ENCODE measurements at regions not wholly inside any gene's neighbourhood (a gene's known extent, or its start where the extent isn't known, plus 50 kb on each side); places are given as distances from the start of the nearest gene placed in this dataset.

DNA sequence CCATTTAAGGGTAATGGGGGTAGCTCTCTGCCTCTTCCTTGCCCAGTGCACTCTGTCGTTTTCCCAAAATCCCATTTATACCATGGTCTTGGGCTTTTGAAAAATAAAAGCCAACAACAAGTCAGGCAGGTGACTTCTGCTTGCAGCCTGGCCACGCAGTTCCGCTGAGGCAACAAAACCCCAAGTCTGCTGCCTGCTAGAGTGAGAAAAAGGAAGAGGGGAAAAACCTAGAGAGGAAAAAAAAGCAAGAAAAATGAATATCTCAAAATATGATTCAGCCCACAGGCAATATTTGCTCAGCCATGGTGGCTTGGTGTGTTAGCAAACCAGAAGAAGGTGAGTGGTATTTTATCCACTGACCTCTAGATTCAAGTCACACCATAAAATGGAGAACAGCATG, 148.2 kb upstream of the FSTL4 start:
- no peak for DNase-seq

DNA sequence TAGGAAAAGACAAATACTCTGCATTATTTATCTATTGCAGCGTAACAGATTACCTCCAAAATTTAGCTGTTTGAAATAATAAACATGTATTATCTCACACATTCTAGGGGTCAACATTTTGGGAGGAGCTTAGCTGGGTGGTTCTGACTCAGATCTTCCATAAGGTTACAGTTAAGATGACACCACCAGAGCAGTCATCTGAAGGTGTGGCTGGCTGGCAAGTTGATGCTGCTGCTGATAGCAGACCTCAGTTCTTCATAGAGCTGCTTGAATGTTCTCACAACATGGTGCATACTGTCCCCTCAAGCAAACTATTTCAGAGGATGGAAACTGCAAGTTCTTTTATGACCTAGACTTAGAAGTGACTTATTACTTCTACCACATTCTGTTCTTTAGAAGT, 146.3 kb upstream of the FSTL4 start:
- no peak for DNase-seq

DNA sequence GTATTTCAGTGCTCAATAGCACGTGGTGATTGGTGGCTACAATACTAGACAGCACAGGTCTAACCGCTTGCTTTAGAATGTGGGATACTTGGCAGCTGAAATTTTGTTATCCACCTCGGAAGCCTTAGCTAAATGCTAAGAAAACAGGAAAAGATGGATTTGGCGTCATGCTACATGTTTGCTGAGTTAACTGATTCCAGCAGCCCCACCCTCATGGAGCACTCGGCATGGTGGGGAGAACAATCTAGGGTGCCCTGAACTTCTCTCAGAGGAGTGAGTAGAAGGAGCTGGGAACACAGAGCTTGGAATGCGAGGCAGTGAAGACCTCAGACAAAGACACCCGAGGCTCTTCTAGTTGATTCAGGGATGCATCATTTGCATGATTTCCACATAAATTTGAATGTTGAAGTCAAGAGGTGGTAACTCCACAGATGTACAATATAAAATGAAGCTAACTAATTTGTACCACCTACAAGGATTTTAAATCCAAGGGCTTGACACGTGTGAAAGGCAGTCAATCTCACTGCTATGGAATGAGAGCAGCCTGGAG, 145.1 kb upstream of the FSTL4 start:
- DNase-seq: no peak

DNA sequence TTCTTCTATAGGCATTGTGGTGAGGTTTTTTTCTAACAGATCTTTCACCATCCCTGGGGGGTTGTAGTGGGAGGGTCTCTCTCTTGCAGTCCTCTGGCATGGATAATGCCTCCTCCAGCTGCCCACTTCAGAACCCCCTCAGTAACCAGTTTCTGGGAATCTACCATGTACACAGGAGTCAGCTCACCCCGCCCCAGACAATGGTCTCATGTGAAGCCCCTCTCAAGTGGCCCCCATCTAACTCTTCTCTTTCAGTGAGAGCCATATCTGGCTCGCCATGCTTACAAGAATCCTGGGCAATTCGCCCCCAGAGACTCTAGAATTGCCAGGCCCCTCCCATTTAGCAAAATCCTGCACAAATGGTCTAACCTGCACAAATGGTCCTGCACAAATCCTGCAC, 144.4 kb upstream of the FSTL4 start:
- no peak for DNase-seq

DNA sequence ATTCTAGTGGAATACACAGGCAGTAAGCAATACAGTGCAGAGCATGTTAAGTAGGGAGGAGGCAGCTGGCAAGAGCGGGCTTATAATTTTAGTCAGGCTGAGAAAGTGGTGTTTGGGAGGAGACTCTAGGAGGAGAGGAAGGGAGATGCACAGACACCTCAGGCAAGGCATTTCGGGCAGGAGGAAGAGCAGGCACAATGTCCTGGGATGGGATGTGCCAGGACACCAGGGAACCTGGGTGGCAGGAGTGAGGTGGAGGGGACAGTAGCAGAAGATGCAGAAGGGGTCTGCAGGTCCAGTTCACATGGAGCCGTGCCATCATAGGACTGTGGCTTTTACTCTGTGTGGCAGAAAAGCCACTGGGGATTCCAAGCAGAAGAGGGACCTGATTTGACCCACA, 143.7 kb upstream of the FSTL4 start:
- DNase-seq: no peak

DNA sequence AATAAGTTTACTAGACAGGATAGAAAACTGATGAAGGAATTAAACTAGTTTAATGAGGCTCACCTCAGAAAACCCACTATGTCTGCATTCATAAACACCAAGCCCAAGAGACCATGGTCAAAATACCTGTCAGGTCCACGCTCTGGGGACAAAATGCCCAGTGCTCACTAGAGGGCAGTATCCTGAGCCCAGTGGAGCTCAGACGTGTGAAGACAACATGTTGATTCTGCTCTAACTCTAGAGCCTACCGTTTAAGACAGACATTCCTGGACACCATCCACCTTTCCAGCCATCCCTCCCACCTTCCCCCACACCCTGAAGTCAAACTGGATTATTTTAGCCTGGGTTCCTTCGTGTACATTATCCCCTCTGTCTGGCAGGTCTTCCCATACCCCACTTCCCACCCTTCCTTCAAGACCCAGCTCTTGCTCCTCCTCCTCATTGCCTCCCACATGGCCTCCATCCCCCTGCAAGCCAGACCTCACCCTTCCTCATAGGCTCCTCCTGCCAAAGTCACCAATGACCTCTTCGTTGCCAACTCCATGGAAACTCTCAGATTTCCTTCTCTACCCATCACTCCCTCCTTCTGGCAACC, 142.3 kb upstream of the FSTL4 start:
- DNase-seq: peak; percentile 16

DNA sequence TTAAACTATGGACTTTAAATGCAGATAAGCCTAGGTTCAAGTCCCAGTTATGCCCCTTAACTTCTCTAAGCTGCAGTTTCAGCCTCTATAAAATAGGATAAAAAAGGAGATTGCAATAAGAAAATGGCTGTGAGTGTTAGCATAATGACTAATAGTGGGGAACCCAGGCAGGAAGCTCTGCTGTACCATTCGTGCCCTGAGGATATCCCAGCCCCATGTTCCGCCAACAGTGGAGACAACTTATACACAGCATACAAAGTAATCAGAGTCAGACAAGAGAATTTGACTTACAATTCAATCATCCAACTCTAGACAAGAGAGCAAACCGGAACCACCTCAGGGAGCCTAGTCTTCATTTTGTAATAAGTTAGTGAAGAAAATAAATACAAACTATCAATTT, 141.5 kb upstream of the FSTL4 start:
- DNase-seq: no peak

DNA sequence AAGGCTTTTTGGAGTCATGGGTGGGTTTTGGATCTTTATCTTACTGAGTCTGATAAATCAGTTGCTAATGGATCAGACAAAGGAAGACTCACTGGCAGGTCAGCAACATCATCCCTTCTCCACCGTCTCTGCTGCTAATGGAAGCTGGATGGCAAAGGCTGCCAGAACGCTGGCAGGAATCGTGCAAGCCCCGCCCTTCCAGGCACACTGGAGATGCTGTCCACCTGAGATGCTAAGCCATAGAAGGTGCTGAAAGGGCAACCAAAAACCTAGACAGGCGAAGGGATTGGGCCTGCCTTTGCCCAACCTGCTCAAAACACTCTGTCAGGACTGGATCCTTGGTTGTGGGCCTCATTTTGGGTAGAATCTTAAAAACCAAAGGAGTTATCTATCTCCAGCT, 139.5 kb upstream of the FSTL4 start:
- DNase-seq: no peak

DNA sequence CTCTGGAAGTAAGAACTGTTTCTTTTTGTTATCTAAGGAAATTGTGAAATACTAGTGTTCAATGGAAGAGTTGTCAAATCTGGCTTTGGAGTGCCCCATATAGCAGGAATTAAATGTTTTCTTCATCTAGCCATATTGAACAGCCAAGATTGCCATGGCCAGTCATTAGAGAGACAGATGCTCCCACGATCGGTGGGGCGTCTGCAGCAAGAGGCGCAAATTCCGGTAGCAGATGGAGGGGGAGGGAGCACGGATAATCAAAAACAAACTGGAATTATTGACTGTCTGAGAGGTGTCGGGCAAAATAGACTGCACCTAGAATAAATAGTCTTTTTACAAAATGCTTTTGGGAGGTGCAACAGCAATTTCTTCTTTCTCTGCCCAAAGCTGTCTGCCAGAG, 139.1 kb upstream of the FSTL4 start:
- DNase-seq: no peak

DNA sequence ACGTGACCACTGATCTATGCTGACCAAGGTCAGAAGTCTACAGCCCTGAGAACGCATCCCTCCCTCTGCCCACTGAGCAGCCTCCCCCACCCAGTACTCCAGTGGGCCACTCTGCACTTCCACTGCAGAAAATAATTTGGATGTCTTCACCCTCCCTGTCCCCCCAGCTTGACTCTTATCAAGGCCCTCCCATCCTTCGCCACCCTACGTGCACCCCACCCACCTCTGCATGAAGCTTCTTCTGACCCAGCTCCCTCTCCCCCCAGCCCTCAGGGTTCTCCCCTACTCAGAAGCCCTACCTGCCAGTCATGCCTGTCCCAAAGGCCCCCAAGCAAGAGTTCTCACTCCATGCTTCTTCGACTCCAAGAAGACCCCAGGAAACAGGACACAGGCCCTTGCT, 138.5 kb upstream of the FSTL4 start:
- no peak for DNase-seq

DNA sequence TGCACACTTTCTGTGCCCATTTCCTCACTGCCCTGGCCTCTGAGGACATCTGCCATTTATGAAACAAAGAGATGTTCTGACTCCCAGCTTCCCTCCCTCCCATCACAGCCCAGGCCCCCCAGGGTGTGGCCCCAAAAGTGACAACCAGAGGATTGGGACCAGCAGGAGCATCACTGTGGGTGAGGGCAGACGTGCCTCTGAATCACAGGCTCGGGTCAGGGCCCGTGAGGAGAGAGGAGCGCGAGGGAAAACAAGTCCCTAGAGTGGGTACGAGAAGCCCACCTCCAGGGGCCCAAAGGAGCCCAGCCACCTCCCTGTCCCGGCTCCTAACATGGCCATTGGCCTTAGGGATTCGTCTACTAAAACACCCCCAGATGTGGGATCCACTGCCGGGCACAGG, 138.0 kb upstream of the FSTL4 start:
- no peak for DNase-seq

DNA sequence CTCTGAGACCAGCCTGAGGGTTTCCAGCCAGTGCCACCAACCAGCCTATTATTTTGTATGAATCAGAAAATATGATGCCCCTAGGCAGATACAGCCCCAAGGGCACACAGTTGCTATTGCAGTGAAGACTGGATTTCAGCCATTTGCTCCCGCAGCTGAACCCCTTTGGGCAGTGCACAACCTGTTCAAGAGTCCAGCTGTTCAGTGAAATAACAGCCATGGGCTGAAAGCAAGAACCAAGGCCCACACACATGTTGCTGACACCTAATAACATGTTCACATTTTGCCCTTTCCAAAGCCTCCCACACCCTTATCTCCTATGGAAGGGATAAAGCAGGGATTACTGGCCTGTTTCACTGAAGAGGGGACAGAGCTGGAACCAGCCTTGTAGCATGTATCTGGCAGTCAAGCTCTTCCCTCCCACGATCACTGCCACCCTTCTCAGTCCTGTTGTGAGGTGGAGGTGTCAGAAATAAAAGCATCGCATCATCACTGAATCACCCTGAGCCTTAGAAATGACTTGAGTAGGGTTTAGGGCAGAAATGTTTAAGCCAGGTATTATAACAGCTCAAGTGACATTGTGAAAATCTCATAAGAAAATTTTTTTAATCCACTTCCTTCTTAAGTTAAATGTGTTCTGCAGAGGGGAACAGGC, 137.1 kb upstream of the FSTL4 start:
- no peak for DNase-seq

DNA sequence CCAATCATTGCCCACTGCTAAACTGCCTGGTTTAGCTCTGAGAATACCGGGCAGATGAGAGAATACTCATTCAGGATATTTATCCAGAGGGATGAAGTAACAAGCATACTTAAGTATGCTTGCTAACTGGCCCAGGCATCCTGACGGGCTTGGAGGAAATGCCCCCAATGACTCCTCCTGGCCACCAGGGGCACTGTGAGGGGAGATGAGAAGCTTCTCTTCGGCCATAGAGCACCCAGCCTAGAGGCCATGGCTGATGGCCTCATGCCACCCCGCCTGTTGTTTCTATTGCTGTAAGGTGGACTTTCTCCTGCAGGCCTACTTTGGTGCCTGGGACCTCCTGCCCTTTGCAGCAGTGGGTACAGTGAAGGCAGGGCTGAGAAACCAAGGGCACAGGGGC, 134.5 kb upstream of the FSTL4 start:
- no peak for DNase-seq

DNA sequence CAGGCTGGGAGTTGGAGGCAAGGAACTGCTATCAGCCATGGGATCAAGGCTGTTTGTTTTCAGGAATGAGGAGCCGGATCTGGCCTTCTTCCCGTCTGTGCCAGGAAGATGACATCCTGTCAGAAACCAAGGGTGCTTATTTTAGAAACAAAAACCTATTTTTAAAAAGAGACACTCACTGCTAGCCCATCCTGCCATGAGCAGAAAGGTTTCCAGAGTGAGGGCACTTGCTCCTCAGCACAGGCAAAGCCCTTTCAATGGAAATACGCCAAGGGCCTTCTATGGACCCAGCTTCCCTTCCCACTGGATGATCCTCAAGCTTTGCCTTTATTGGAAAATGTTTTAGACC, 132.6 kb upstream of the FSTL4 start:
- DNase-seq: no peak

DNA sequence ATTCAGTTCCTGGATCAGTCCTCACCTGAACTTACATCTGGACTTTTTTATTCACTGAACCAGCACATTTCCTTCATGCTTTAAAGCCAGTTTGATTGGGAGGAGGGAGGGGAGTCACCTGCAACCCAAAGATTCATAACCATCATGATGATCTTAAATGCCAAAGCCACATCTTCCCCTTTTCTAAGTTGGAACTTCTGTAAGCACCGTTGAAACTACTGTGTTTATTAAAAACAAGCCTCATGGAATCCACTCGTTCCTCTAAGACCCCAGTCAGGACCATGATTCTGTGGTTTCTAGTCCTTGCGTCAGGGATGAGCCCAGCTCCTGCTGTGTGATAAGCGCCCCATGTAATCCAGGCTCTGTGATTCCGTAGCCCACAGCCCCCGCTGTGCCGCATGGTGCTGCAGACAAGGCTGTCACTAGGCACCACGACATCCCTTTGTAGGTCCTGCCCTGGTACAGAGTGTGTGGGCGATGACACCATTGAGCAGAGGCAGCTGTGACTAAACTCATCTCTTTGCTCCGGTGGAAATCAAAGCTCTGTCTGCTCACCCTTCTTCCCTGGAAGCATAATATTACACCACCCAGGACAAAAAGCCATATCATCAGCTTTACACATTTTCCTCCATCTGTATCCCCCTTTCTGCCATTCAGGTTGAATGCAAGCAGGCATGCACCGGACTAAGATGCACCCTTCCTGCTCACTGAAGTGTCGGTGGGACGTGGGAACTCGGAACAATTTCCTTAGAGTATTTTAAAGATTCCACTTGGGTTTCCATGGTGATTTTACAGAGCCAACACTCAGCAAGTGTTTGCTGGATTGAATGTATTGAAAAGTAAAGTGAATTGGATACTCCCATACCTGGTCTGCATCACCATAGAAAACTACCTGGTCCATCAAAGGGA, 132.0 kb upstream of the FSTL4 start:
- no peak for DNase-seq

DNA sequence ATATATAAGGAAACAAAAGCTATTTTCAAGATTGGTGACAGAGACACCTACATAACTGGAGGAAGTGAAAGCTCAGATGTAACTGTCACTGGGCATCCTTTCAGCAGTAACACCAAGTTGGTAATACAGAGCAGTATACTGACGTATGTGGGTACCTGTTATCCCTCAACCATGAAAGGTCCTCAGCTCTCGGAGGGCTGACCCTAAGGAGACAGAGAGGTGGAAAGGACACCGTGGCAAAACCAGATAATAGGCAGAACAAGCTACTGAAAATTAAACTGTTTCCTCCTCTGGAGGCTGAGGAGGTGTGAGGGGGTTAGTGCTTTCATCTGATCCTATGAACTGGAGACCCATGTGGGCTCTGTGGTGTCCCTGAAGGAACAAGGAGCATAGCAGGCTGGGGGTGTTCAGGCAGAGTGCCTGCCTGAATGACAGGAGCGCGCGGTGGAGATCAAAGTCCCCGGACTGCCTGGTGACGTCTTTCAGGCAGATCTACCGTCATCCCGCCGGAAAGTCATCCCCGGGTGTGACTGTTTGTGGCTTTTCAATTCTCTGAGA, 130.2 kb upstream of the FSTL4 start:
- no peak for DNase-seq

DNA sequence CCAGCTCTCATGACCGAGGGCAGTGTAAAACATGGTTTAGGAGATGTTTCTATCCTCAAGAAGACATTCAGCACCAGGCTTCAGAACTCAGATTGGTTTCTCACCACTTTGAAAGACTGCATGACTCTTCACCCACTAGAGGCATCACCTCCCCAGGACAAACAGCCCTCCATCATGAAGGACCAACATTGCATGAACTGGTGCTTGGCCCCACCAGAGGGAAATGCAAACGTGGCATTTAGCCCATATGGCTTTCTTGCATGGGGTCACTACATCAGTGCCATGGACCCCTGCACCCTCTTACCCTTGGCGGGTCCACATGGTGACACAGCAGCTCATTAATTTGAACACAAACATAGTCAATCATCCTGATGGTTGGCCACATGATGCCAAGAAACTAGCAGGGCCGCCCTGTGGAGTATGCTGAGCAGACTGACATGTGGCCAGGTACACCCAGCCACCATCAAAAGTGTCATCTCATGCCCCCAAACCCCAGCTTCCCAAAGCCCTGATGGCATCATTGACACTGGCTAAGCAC, 129.5 kb upstream of the FSTL4 start:
- DNase-seq: no peak

DNA sequence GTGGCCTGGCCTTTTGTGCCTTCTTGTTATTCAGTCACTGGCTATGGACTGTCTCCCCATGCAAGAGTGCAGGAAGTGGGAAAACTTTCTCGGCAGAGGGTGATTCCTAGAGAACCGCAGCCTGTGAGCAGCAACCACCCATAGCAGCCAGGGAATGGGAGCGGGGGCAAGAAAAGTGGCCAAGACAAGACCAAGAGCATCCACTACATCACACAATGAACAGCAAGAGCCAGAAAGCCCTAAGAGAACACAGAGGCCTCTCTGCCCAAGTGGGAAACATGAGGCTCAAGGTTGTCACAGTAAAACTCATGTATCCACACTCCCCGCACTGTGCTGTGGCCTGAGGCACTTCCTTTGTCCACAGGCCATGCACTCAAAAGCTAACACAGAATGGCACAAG, 129.1 kb upstream of the FSTL4 start:
- DNase-seq: no peak

DNA sequence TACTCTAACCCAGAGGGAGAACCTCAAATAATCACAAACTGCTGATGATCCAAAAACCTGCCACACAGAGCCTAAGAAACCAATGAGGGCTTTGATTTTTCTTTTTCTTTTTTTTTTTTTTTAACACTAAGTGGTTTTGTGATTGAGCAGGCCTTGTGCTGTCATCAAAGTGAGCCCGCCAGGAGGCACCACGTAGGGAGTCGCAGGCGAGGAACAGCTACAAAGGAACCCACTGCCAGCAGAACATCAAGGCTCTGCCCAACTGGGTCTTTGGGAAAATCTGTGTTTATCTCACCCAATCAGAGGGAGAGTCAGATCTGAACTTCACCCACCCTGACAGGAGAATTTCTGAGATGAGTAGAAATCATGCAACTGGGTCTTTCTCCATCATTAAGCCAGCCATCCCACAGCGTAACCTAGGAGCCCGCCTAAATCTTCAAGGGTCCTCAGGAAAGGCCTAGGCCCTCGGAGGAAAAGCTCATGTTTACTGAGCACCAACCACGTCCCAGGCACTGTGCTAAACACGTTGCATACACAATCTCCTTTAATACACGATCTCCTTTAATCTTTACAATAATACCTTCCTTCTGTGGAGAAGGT, 126.9 kb upstream of the FSTL4 start:
- no peak for DNase-seq

DNA sequence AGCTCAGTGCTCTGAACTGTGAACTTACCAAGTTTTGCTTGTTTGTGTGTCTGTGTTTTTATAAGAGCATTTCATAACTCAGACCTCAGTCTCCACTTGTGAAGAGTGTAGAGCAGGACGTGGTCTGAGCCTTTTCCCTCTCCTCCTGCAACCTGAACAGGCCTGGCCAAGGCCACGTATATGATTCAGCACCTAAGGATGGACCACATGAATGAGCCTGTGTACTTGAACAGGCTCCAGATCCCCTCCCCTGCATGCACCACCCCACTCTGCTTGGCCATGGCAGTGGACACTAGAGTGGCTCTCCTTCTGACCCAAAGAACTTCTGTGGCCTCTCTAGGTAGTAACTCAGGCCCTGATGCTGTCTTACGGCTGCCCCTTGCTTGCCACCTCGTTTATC, 125.9 kb upstream of the FSTL4 start:
- no peak for DNase-seq

DNA sequence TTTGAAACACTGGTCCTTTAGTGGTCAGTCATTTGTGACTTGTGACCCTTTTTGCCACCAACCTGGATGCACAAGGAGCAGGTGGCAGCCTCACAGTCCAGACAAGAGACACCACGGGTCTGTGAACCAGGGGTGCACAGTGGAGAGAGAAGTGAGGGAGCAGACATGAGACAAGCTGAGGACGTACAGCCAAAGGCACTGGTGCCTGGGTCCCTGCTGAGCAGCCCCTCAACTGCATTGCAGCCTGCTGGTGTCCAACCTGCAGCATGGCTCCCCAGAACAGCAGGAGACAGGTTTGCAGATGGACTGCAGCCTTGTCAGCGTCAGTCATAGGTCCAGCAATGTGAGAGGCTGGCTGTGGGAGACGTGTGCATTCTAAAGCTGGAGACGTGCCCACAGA, 124.2 kb upstream of the FSTL4 start:
- DNase-seq: no peak

DNA sequence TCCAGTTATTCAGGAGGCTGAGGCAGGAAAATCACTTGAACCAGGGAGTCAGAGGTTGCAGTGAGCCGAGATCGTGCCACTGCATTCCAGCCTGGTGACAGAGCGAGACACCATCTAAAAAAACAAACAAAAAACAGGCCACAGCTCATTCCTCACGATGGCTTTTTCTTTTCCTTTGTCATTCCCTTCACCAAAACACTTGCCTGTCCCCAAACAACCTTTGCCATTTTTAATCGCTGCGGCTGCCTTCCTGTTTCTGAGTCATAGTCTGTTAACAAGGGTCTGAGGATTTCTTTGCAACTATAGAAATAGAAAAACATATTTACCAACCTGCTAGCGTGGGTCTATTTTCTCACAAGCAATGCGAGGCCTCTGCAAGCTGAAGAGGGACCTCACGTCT, 123.0 kb upstream of the FSTL4 start:
- DNase-seq: no peak

DNA sequence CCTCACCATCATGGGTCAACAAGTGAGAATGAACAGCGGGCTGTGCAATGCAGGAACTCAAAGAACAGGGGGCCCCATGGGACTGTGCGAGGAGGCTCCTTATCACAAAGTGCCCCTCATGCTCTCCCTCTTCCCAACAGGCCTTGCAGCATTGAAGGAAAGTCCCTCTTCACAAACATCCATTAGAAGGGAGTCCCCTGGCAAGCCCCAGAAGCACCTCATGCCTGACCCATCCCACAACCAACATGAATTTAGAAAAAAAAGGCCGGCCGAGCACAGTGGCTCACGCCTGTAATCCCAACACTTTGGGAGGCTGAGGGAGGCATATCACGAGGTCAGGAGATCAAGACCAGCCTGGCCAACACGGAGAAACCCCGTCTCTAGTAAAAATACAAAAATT, 122.6 kb upstream of the FSTL4 start:
- no peak for DNase-seq
